Endothelial cell (in vitro differentiated cells): ENCODE measurements at regions not wholly inside any gene's neighbourhood (a gene's known extent, or its start where the extent isn't known, plus 50 kb on each side); places are given as distances from the start of the nearest gene placed in this dataset.
A peak's percentile ranks its signal among the peaks of the same experiment; 100 is the strongest.
"Not testable (repeated sequence)": the region's sequence is repeated elsewhere in the genome, so short reads cannot be mapped to it uniquely, and the experiment has no call there.

Source experiments
- DNase-seq: peaks from one replicate; pipeline ENCODE4 v3.0.0; 2021; ENCODE audit warnings: low spot score
- H3K27ac Mint-ChIP-seq: one replicate; pipeline ENCODE4 v1.8.0; 2021; ENCODE audit warnings: mixed read lengths, inconsistent platforms; ENCODE audit not compliant: unreplicated experiment
- H3K27me3 Mint-ChIP-seq: one replicate; pipeline ENCODE4 v1.8.0; 2021; ENCODE audit warnings: mild to moderate bottlenecking, moderate library complexity, mixed read lengths, inconsistent platforms; ENCODE audit not compliant: unreplicated experiment
- H3K36me3 Mint-ChIP-seq: one replicate; pipeline ENCODE4 v1.8.0; 2021; ENCODE audit warnings: mild to moderate bottlenecking, low read depth, mixed read lengths, inconsistent platforms; ENCODE audit not compliant: unreplicated experiment
- H3K4me1 Mint-ChIP-seq: one replicate; pipeline ENCODE4 v1.8.0; 2021; ENCODE audit warnings: mild to moderate bottlenecking, mixed read lengths, inconsistent platforms; ENCODE audit not compliant: unreplicated experiment
- H3K4me3 Mint-ChIP-seq: one replicate; pipeline ENCODE4 v1.8.0; 2021; ENCODE audit warnings: mild to moderate bottlenecking, mixed read lengths, inconsistent platforms; ENCODE audit not compliant: unreplicated experiment
- H3K9me3 Mint-ChIP-seq: one replicate; pipeline ENCODE4 v1.8.0; 2021; ENCODE audit warnings: mixed read lengths, inconsistent platforms; ENCODE audit not compliant: unreplicated experiment

GRCh38 chr9:62810811-62811315 is 1621.0 kb downstream of the SPATA31A7 start:
- not testable (repeated sequence) for H3K4me1 Mint-ChIP-seq, DNase-seq, H3K27me3 Mint-ChIP-seq, H3K27ac Mint-ChIP-seq, H3K4me3 Mint-ChIP-seq, H3K9me3 Mint-ChIP-seq, H3K36me3 Mint-ChIP-seq

- H3K27me3 Mint-ChIP-seq, H3K4me3 Mint-ChIP-seq, H3K27ac Mint-ChIP-seq, H3K4me1 Mint-ChIP-seq, H3K9me3 Mint-ChIP-seq, H3K36me3 Mint-ChIP-seq, DNase-seq: not testable (repeated sequence)
Measured at GRCh38 chr9:62815436-62815835, 1625.6 kb downstream of the SPATA31A7 start.

- not testable (repeated sequence) for H3K27me3 Mint-ChIP-seq, H3K9me3 Mint-ChIP-seq, H3K36me3 Mint-ChIP-seq, H3K27ac Mint-ChIP-seq, H3K4me1 Mint-ChIP-seq, DNase-seq, H3K4me3 Mint-ChIP-seq
Measured at GRCh38 chr9:62816331-62816730, 1626.5 kb downstream of the SPATA31A7 start.

GRCh38 chr9:62817214-62817613 is 1627.4 kb downstream of the SPATA31A7 start:
- not testable (repeated sequence) for H3K27ac Mint-ChIP-seq, H3K36me3 Mint-ChIP-seq, DNase-seq, H3K27me3 Mint-ChIP-seq, H3K4me3 Mint-ChIP-seq, H3K9me3 Mint-ChIP-seq, H3K4me1 Mint-ChIP-seq

GRCh38 chr9:62822185-62822584 is 1632.3 kb downstream of the SPATA31A7 start:
- H3K36me3 Mint-ChIP-seq, DNase-seq, H3K4me1 Mint-ChIP-seq, H3K9me3 Mint-ChIP-seq, H3K27me3 Mint-ChIP-seq, H3K27ac Mint-ChIP-seq, H3K4me3 Mint-ChIP-seq: not testable (repeated sequence)

GRCh38 chr9:62827957-62828907 is 1638.4 kb downstream of the SPATA31A7 start:
- H3K27ac Mint-ChIP-seq, DNase-seq, H3K9me3 Mint-ChIP-seq, H3K36me3 Mint-ChIP-seq, H3K27me3 Mint-ChIP-seq, H3K4me3 Mint-ChIP-seq, H3K4me1 Mint-ChIP-seq: not testable (repeated sequence)

- not testable (repeated sequence) for H3K9me3 Mint-ChIP-seq, H3K36me3 Mint-ChIP-seq, DNase-seq, H3K27me3 Mint-ChIP-seq, H3K4me1 Mint-ChIP-seq, H3K4me3 Mint-ChIP-seq, H3K27ac Mint-ChIP-seq
Measured at GRCh38 chr9:62830829-62831459, 1641.1 kb downstream of the SPATA31A7 start.

- not testable (repeated sequence) for H3K36me3 Mint-ChIP-seq, DNase-seq, H3K9me3 Mint-ChIP-seq, H3K27ac Mint-ChIP-seq, H3K27me3 Mint-ChIP-seq, H3K4me1 Mint-ChIP-seq, H3K4me3 Mint-ChIP-seq
Measured at GRCh38 chr9:62833323-62834200, 1643.7 kb downstream of the SPATA31A7 start.

- not testable (repeated sequence) for H3K36me3 Mint-ChIP-seq, H3K4me3 Mint-ChIP-seq, H3K4me1 Mint-ChIP-seq, H3K9me3 Mint-ChIP-seq, H3K27ac Mint-ChIP-seq, H3K27me3 Mint-ChIP-seq
- DNase-seq = peak; percentile 41
Measured at GRCh38 chr9:62837254-62837911, 1647.5 kb downstream of the SPATA31A7 start.

GRCh38 chr9:62838024-62838718 is 1648.3 kb downstream of the SPATA31A7 start:
- H3K27ac Mint-ChIP-seq, H3K9me3 Mint-ChIP-seq, H3K36me3 Mint-ChIP-seq: not testable (repeated sequence)
- peak; percentile 89 for DNase-seq
- peaks cover 11% of the 10 kb centered on the region for H3K4me1 Mint-ChIP-seq
- H3K27me3 Mint-ChIP-seq = peaks cover 11% of the 10 kb centered on the region
- H3K4me3 Mint-ChIP-seq = peak overlapping the region; percentile 90

- not testable (repeated sequence) for H3K36me3 Mint-ChIP-seq, DNase-seq, H3K4me3 Mint-ChIP-seq, H3K9me3 Mint-ChIP-seq, H3K27ac Mint-ChIP-seq
- Mint-ChIP-seq H3K27me3 (peaks cover 12% of the 10 kb centered on the region), H3K4me1 (peaks cover 13% of the 10 kb centered on the region)
Measured at GRCh38 chr9:62839168-62839567, 1649.3 kb downstream of the SPATA31A7 start.
